ENCODE measurements at regions not wholly inside any gene's neighbourhood (a gene's known extent, or its start where the extent isn't known, plus 50 kb on each side); places are given as distances from the start of the nearest gene placed in this dataset.
A peak's percentile ranks its signal among the peaks of the same experiment; 100 is the strongest.

- intact Hi-C loops (cut with DNase I): no loop called here
- no peak overlapping the region for H3K4me3 ChIP-seq
- H3K27ac ChIP-seq: no peak overlapping the region
- TF ChIP-seq, protein P1, sequence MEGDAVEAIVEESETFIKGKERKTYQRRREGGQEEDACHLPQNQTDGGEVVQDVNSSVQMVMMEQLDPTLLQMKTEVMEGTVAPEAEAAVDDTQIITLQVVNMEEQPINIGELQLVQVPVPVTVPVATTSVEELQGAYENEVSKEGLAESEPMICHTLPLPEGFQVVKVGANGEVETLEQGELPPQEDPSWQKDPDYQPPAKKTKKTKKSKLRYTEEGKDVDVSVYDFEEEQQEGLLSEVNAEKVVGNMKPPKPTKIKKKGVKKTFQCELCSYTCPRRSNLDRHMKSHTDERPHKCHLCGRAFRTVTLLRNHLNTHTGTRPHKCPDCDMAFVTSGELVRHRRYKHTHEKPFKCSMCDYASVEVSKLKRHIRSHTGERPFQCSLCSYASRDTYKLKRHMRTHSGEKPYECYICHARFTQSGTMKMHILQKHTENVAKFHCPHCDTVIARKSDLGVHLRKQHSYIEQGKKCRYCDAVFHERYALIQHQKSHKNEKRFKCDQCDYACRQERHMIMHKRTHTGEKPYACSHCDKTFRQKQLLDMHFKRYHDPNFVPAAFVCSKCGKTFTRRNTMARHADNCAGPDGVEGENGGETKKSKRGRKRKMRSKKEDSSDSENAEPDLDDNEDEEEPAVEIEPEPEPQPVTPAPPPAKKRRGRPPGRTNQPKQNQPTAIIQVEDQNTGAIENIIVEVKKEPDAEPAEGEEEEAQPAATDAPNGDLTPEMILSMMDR (IDR thresholded peaks at IDR 0.05): no peak
- WGBS, 4 donors: 41 to 53% (median 51%) methylated on average over 2 of the region's 2 CpGs
- DNase-seq: no peak
- no peaks in the 10 kb centered on the region for H3K4me1 ChIP-seq
- H3K9me3 ChIP-seq: peaks cover 0 to 3% (median 0%) of the 10 kb centered on the region in 12 donors
- no peaks in the 10 kb centered on the region for H3K36me3 ChIP-seq
- H3K27me3 ChIP-seq: no peaks in the 10 kb centered on the region
- ATAC-seq: no peak
Measured at GRCh38 chr4:97142410-97142809, 1000.9 kb downstream of the STPG2 start.

DNA sequence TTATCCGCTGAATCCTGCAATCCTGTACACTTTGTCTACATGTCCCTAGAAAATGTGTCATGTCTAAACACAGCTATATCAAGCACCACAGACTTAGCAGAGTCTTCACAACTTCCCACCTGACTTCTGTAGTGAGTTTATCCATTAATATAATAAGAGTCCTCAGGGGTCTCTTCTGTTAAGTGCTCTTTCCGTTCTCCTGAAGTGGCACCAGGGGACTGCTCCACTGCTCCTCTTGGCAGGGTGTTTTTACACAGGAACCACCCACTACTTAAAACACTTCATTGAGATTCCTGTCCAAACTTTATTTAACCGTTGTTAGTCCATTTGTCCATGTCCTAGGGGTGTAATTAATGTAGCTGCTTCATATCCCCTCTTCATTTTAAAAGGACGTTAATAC, 1000.4 kb downstream of the STPG2 start:
- Histone ChIP-seq H3K36me3 (no peaks in the 10 kb centered on the region), H3K27me3 (no peaks in the 10 kb centered on the region), H3K4me3 (no peak overlapping the region), H3K4me1 (no peaks in the 10 kb centered on the region), H3K27ac (no peak overlapping the region), H3K9me3 (peaks cover 0 to 3% (median 0%) of the 10 kb centered on the region in 12 donors)
- intact Hi-C loops (cut with DNase I): no loop called here
- 52 to 64% (median 61%) methylated on average over 4 of the region's 4 CpGs for WGBS, 4 donors
- ATAC-seq (no peak), DNase-seq (no peak)
- TF ChIP-seq POLR2A (IDR thresholded peaks at IDR 0.05): no peak

DNA sequence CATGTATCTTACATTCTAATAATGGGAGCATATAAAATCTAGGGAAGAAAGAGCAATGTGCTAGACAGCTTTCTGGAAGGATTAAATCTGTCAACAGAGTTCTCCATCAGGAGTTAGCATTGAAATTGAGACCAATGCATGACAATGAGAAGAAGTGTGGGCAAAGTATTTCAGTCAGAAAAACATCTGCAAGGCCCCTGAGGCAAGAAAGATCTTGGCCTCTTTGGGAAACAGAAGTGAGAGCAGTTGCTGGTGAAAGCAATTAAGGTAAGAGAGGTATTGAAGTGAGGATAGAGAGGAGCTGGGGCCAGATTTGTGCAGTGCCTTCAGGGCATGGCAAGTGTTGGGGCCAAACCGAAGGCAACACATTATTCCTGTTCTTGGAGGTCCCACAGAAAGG, 999.1 kb downstream of the STPG2 start:
- H3K9me3 ChIP-seq: peaks cover 0 to 3% (median 0%) of the 10 kb centered on the region in 12 donors
- no peak overlapping the region for H3K27ac ChIP-seq
- no peak for TF ChIP-seq POLR2A (IDR thresholded peaks at IDR 0.05)
- TF ChIP-seq, protein P1 (IDR thresholded peaks at IDR 0.05): no peak
- ATAC-seq: no peak
- no peaks in the 10 kb centered on the region for H3K27me3 ChIP-seq
- H3K4me3 ChIP-seq: no peak overlapping the region
- no peak for DNase-seq
- 75 to 93% (median 85%) methylated on average over 1 of the region's 1 CpG for WGBS, 4 donors
- no peaks in the 10 kb centered on the region for H3K4me1 ChIP-seq
- intact Hi-C loops (cut with DNase I): no loop called here
- no peaks in the 10 kb centered on the region for H3K36me3 ChIP-seq

DNA sequence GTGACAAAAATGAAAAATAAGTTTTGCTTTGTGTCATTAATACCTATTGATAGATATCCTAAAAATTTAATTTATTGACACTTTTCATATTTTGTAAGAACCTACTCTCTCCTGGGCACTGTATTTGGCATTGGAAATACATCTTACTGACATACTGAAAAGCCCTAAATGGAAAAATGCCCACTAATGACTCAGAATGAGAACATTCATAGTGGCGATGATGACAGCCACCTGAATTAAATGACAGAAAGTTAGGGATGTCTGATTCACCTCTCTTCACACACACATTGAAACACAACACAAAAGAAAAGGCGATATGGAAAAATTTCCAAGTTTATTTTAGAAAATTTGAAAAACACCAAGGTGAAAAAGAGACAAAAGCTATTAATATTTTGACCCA, 992.3 kb downstream of the STPG2 start:
- Histone ChIP-seq H3K27me3 (no peaks in the 10 kb centered on the region), H3K27ac (no peak overlapping the region), H3K36me3 (no peaks in the 10 kb centered on the region), H3K4me3 (no peak overlapping the region), H3K9me3 (no peaks in the 10 kb centered on the region), H3K4me1 (peaks cover 0 to 3% (median 0%) of the 10 kb centered on the region in 12 donors)
- no peak for ATAC-seq
- intact Hi-C loops (cut with DNase I): no loop called here
- TF ChIP-seq, protein P1 (IDR thresholded peaks at IDR 0.05): no peak
- TF ChIP-seq POLR2A (IDR thresholded peaks at IDR 0.05): no peak
- whole genome bisulfite sequencing, 4 donors: 74 to 88% (median 81%) methylated on average over 2 of the region's 2 CpGs
- DNase-seq: no peak

DNA sequence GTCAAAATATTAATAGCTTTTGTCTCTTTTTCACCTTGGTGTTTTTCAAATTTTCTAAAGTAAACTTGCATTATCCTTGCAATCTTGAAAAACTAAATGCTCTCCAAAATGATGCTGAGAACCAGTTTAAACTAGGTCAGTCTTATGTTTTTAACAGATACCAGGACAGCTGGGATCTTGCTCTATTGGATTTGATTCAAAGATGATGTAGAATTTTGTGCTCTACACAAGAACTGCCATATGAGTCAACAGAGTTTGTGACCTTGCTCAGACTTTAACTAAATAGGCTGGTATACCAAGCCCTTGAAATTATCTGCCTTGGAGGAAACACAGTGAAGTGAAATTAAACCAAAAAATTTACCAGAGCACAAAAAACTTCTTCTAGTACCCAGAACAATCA, 991.1 kb downstream of the STPG2 start:
- Histone ChIP-seq H3K4me1 (peaks cover 0 to 3% (median 0%) of the 10 kb centered on the region in 12 donors), H3K27me3 (no peaks in the 10 kb centered on the region), H3K9me3 (no peaks in the 10 kb centered on the region), H3K27ac (no peak overlapping the region), H3K4me3 (no peak overlapping the region), H3K36me3 (no peaks in the 10 kb centered on the region)
- no peak for DNase-seq
- ATAC-seq: peak in 2 of 4 donors; percentile 44 to 82
- intact Hi-C loops (cut with DNase I): no loop called here
- TF ChIP-seq, protein P1 (IDR thresholded peaks at IDR 0.05): no peak
- no peak for TF ChIP-seq POLR2A (IDR thresholded peaks at IDR 0.05)
